Keratinocyte (primary cell): ENCODE measurements at regions not wholly inside any gene's neighbourhood (a gene's known extent, or its start where the extent isn't known, plus 50 kb on each side); places are given as distances from the start of the nearest gene placed in this dataset.

Experiments used
- DNase-seq: peaks from one replicate; pipeline ENCODE4 v3.0.0-alpha.2; 2011; ENCODE audit warnings: low read depth, missing footprints, low spot score
- FAIRE-seq: peaks from 2 replicates; lab custom pipeline; 2011; peaks lifted over from hg19 to GRCh38; lab: Jason Lieb, UNC
- H2AFZ ChIP-seq: 2 replicates; pipeline ENCODE4 v1.6.0; 2012; ENCODE audit warnings: low read length, control low read depth, inconsistent platforms; ENCODE audit not compliant: control insufficient read depth
- H3K27ac ChIP-seq: 2 replicates; pipeline ENCODE4 v1.5.1; 2011; ENCODE audit warnings: low read length; ENCODE audit not compliant: control insufficient read depth, insufficient read depth
- H3K27me3 ChIP-seq: 3 replicates; pipeline ENCODE4 v1.6.0; 2011; ENCODE audit warnings: low read length; ENCODE audit not compliant: control insufficient read depth, insufficient read depth; ENCODE audit errors: extremely low read depth
- H3K36me3 ChIP-seq, 2 experiments: 2 replicates in 1 of 2; 3 replicates in 1 of 2; pipeline ENCODE4 v1.5.1; 2011; ENCODE audit warnings: low read length in 2 of 2, mild to moderate bottlenecking in 1 of 2; ENCODE audit not compliant: control insufficient read depth in 2 of 2, insufficient read depth in 2 of 2; ENCODE audit errors: extremely low read depth in 1 of 2
- H3K4me1 ChIP-seq: 3 replicates; pipeline ENCODE4 v1.5.1; 2011; ENCODE audit warnings: low read length; ENCODE audit not compliant: control insufficient read depth, insufficient read depth; ENCODE audit errors: extremely low read depth
- H3K4me2 ChIP-seq: 3 replicates; pipeline ENCODE4 v1.6.0; 2011; ENCODE audit warnings: low read depth, low read length; ENCODE audit not compliant: control insufficient read depth, insufficient read depth; ENCODE audit errors: extremely low read depth
- H3K4me3 ChIP-seq, 3 experiments: fragments of 200-600 bp in 1 of 3; sonication (generic) in 1 of 3; 2 replicates in 2 of 3; 3 replicates in 1 of 3; pipeline ENCODE4 v1.5.1; 2011 to 2016; ENCODE audit warnings: low read length in 3 of 3, mild to moderate bottlenecking in 3 of 3, control low read depth in 2 of 3, inconsistent platforms in 1 of 3, low read depth in 1 of 3, mixed read lengths in 1 of 3, mixed run types in 1 of 3, moderate library complexity in 1 of 3; ENCODE audit not compliant: control insufficient read depth in 2 of 3, insufficient read depth in 2 of 3; ENCODE audit errors: extremely low read depth in 1 of 3
- H3K79me2 ChIP-seq: 2 replicates; pipeline ENCODE4 v1.6.0; 2012; ENCODE audit warnings: low read length; ENCODE audit not compliant: control insufficient read depth, insufficient read depth
- H3K9ac ChIP-seq: 3 replicates; pipeline ENCODE4 v1.6.0; 2011; ENCODE audit warnings: low read length; ENCODE audit not compliant: control insufficient read depth, insufficient read depth; ENCODE audit errors: extremely low read depth
- H3K9me1 ChIP-seq: 3 replicates; pipeline ENCODE4 v1.6.0; 2011; ENCODE audit warnings: low read length; ENCODE audit not compliant: control insufficient read depth, insufficient read depth; ENCODE audit errors: extremely low read depth
- H3K9me3 ChIP-seq: 2 replicates; pipeline ENCODE4 v1.5.1; 2012; ENCODE audit warnings: low read depth, low read length; ENCODE audit not compliant: control insufficient read depth
- H4K20me1 ChIP-seq: 3 replicates; pipeline ENCODE4 v1.6.0; 2011; ENCODE audit warnings: low read length; ENCODE audit not compliant: control insufficient read depth, insufficient read depth; ENCODE audit errors: extremely low read depth
- EZH2 ChIP-seq: IDR thresholded peaks from one replicate; pipeline ENCODE4 v1.6.1; 2012; ENCODE audit warnings: inconsistent platforms, mild to moderate bottlenecking, low read length, moderate library complexity
- dilution Hi-C: fragments of 300-500 bp; cut with MboI; formaldehyde crosslinking; loops from one replicate; pipeline ENCODE4 v1.7.0; 2020; ENCODE audit warnings: low sequenced_read_pairs; ENCODE audit not compliant: extremely low pct_ligation_motif_present
- TF ChIP-seq, protein P1 (sequence below), 3 experiments: IDR thresholded peaks in 1 of 3; conservative IDR thresholded peaks in 1 of 3; optimal IDR thresholded peaks in 1 of 3; 2 replicates in 2 of 3; 3 replicates in 1 of 3; pipeline versions ENCODE3 to v1.5.1; 2011; ENCODE audit warnings: low read length in 3 of 3, mild to moderate bottlenecking in 3 of 3, moderate library complexity in 2 of 3, control low read depth in 1 of 3, inconsistent platforms in 1 of 3; ENCODE audit not compliant: insufficient read depth in 2 of 3; ENCODE audit errors: extremely low read depth in 1 of 3

DNA sequence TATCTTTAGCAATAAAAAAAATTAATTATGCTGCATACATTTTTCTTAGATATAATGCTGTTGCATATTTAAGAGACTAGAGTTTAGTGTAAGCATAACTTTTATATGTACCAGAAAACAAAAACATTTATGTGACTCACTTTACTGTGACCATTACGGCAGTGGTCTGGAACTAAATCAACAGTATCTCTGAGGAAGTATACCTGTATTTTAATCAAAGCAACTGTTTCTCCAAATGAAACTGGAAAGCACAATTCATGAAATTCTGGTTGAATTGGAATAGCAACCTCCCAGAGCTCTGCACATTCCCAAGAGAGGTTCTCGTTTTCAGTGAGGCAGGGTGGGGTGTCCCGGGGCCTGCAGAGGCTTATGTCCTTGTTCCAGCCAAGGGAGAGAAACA is 112.2 kb upstream of the TACR1 start:
- Histone ChIP-seq H3K9me3 (no peaks in the 10 kb centered on the region), H3K4me2 (no peak overlapping the region), H3K9ac (no peak overlapping the region), H3K27me3 (peaks cover 5% of the 10 kb centered on the region), H3K4me1 (peaks cover 9% of the 10 kb centered on the region), H3K9me1 (no peaks in the 10 kb centered on the region), H3K4me3 (no peak overlapping the region), H4K20me1 (no peaks in the 10 kb centered on the region), H2AFZ (no peak overlapping the region), H3K79me2 (no peaks in the 10 kb centered on the region), H3K36me3 (no peaks in the 10 kb centered on the region), H3K27ac (no peak overlapping the region)
- dilution Hi-C loops, result no loop called here
- FAIRE-seq, result no peak
- no peak for TF ChIP-seq EZH2
- TF ChIP-seq, protein P1, sequence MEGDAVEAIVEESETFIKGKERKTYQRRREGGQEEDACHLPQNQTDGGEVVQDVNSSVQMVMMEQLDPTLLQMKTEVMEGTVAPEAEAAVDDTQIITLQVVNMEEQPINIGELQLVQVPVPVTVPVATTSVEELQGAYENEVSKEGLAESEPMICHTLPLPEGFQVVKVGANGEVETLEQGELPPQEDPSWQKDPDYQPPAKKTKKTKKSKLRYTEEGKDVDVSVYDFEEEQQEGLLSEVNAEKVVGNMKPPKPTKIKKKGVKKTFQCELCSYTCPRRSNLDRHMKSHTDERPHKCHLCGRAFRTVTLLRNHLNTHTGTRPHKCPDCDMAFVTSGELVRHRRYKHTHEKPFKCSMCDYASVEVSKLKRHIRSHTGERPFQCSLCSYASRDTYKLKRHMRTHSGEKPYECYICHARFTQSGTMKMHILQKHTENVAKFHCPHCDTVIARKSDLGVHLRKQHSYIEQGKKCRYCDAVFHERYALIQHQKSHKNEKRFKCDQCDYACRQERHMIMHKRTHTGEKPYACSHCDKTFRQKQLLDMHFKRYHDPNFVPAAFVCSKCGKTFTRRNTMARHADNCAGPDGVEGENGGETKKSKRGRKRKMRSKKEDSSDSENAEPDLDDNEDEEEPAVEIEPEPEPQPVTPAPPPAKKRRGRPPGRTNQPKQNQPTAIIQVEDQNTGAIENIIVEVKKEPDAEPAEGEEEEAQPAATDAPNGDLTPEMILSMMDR (optimal IDR thresholded peaks at IDR 0.05 in 1 of 3, IDR thresholded peaks at IDR 0.05 in 1 of 3, conservative IDR thresholded peaks at IDR 0.05 in 1 of 3; ENCODE audit: extremely low read depth in 1 of 3, insufficient read depth in 2 of 3, low read length in 3 of 3), result no peak
- DNase-seq, result no peak

DNA sequence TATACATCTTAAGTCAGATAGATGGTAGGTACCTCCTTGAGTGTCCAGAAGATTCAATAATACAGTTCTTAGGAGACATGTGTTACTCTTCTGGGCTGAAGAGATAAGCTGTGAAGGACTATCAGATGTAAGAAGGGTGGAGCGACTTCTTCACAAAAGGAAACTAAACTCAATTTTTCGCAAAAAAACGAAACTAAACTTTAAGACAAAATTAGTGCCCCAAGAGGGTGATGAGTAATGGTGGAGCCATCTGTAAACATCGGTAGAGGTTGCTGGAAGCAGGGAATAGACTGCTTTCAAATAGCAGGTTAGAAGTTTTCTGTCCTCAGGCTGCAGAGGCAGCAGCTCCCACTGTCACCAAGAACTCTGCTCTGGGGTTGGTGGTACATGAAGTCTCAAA is 111.6 kb upstream of the TACR1 start:
- no peak overlapping the region for H2AFZ ChIP-seq
- FAIRE-seq, result no peak
- dilution Hi-C loops, result no loop called here

More for the DNA sequence above, 111.6 kb upstream of the TACR1 start:
- no peaks in the 10 kb centered on the region for H3K79me2 ChIP-seq
- no peak overlapping the region for H3K9ac ChIP-seq
- H3K4me1 ChIP-seq, result peaks cover 9% of the 10 kb centered on the region
- H3K27ac ChIP-seq, result no peak overlapping the region
- H3K27me3 ChIP-seq, result peaks cover 5% of the 10 kb centered on the region
- DNase-seq, result no peak
- TF ChIP-seq, protein P1 (optimal IDR thresholded peaks at IDR 0.05 in 1 of 3, IDR thresholded peaks at IDR 0.05 in 1 of 3, conservative IDR thresholded peaks at IDR 0.05 in 1 of 3; ENCODE audit: extremely low read depth in 1 of 3, insufficient read depth in 2 of 3, low read length in 3 of 3), result no peak
- TF ChIP-seq EZH2, result no peak
- no peak overlapping the region for H3K4me2 ChIP-seq
- H3K4me3 ChIP-seq, result no peak overlapping the region
- no peaks in the 10 kb centered on the region for H4K20me1 ChIP-seq
- H3K36me3 ChIP-seq, result no peaks in the 10 kb centered on the region
- no peaks in the 10 kb centered on the region for H3K9me1 ChIP-seq
- no peaks in the 10 kb centered on the region for H3K9me3 ChIP-seq
